Parathyroid adenoma (tissue), 2 donors: ENCODE measurements at regions not wholly inside any gene's neighbourhood (a gene's known extent, or its start where the extent isn't known, plus 50 kb on each side); places are given as distances from the start of the nearest gene placed in this dataset.

Experiments used
- H2AFZ ChIP-seq: fragments of 300-600 bp; sonication (generic); one replicate; pipeline ENCODE4 v1.7.0; 2017; ENCODE audit warnings: antibody characterized with exemption, mild to moderate bottlenecking
- H3K27ac ChIP-seq: fragments of 300-600 bp; sonication (generic); one replicate; pipeline ENCODE4 v1.7.0; 2017
- H3K27me3 ChIP-seq: fragments of 300-600 bp; sonication (generic); one replicate; pipeline ENCODE4 v1.7.0; 2017; ENCODE audit warnings: low read length; ENCODE audit not compliant: control insufficient read depth, insufficient read depth
- H3K36me3 ChIP-seq: fragments of 300-600 bp; sonication (generic); one replicate; pipeline ENCODE4 v1.7.0; 2017; ENCODE audit warnings: low read length; ENCODE audit not compliant: control insufficient read depth, insufficient read depth
- H3K4me1 ChIP-seq: fragments of 300-600 bp; sonication (generic); one replicate; pipeline ENCODE4 v1.7.0; 2017; ENCODE audit warnings: control low read depth
- H3K4me2 ChIP-seq: fragments of 300-600 bp; sonication (generic); one replicate; pipeline ENCODE4 v1.7.0; 2017; ENCODE audit warnings: low read length
- H3K4me3 ChIP-seq: fragments of 300-600 bp; sonication (generic); one replicate; pipeline ENCODE4 v1.7.0; 2017; ENCODE audit warnings: low read depth, low read length
- H3K79me2 ChIP-seq: fragments of 300-600 bp; sonication (generic); one replicate; pipeline ENCODE4 v1.7.0; 2017; ENCODE audit warnings: control low read depth
- H3K9ac ChIP-seq: fragments of 300-600 bp; sonication (generic); one replicate; pipeline ENCODE4 v1.7.0; 2017; ENCODE audit warnings: mild to moderate bottlenecking
- H3K9me3 ChIP-seq: fragments of 300-600 bp; sonication (generic); one replicate; pipeline ENCODE4 v1.7.0; 2017; ENCODE audit warnings: low read length; ENCODE audit not compliant: control insufficient read depth
- TF ChIP-seq, protein P1 (sequence below): fragments of 300-600 bp; sonication (generic); IDR thresholded peaks from one replicate; pipeline ENCODE4 v1.7.0; 2017; ENCODE audit warnings: antibody characterized with exemption, mild to moderate bottlenecking
- donor health status: primary hyperparathyroidism.

DNA sequence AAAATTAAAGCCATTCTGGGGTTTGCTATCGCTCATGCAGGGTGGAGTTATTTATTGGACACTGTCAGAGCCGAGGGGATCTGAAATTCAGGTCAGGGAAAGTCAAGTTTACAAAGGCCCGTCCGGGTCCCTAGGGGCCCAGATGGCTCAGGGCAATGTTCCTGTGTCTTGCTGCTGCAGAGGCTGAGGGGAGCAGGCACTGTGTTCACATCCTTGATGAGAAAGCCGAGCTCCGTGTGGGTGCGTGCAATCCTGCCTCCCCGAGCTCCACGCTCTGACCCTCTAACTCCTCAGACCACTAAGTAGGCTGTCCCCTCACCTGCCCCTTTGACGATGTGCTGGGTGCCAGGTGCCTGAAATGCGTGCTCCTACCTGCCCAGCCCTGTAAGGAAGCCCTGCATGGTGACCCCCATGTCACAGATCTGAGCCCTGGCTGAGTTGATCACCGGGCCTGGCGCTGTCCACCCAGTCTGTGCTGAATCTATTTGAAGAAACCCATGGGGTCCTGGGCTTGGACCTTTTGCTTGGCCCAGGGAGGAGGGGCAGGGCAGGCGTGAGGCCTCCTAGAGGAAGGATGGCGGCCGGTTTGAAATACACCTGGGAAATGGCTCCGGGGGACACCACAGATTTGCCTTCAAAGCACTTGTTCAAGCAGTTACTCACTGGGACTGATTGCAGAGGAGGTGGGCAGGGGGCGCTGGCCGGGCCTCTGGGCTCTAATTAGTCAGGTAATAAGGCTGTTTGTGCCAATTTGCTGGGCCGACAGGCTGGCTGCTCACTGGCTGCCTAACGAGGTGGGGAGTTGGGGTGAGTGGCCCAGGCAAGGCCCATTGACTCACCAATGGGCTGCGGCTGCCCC is 204.3 kb downstream of the KIF26A start:
- H3K4me2 ChIP-seq = no peak overlapping the region
- H3K9me3 ChIP-seq = no peaks in the 10 kb centered on the region
- no peak overlapping the region for H3K9ac ChIP-seq
- TF ChIP-seq, protein P1, sequence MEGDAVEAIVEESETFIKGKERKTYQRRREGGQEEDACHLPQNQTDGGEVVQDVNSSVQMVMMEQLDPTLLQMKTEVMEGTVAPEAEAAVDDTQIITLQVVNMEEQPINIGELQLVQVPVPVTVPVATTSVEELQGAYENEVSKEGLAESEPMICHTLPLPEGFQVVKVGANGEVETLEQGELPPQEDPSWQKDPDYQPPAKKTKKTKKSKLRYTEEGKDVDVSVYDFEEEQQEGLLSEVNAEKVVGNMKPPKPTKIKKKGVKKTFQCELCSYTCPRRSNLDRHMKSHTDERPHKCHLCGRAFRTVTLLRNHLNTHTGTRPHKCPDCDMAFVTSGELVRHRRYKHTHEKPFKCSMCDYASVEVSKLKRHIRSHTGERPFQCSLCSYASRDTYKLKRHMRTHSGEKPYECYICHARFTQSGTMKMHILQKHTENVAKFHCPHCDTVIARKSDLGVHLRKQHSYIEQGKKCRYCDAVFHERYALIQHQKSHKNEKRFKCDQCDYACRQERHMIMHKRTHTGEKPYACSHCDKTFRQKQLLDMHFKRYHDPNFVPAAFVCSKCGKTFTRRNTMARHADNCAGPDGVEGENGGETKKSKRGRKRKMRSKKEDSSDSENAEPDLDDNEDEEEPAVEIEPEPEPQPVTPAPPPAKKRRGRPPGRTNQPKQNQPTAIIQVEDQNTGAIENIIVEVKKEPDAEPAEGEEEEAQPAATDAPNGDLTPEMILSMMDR = no peak
- no peaks in the 10 kb centered on the region for H3K4me1 ChIP-seq
- no peaks in the 10 kb centered on the region for H3K79me2 ChIP-seq
- no peak overlapping the region for H3K27ac ChIP-seq
- H3K36me3 ChIP-seq = no peaks in the 10 kb centered on the region
- H3K27me3 ChIP-seq = no peaks in the 10 kb centered on the region
- no peak overlapping the region for H2AFZ ChIP-seq
- H3K4me3 ChIP-seq = no peak overlapping the region

DNA sequence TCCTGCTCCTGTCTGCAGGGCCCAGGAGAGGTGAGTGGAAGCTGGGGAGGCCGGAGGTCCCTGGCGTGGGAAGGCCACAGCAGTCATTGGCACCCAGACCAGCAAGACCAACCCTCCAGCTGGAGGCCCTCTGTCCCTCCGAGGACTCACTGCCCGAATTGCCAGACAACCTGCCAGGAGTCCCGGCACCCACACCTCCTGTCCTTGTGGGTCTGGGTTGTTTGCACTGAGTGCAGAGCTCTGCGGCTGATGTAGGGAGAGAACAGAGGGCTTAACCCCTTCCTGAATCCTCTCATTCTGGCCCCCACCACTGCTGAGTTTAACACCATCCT is 204.9 kb downstream of the KIF26A start:
- Histone ChIP-seq H3K27me3 (no peaks in the 10 kb centered on the region), H3K79me2 (no peaks in the 10 kb centered on the region), H3K4me1 (no peaks in the 10 kb centered on the region), H3K9ac (no peak overlapping the region), H3K9me3 (no peaks in the 10 kb centered on the region), H3K27ac (no peak overlapping the region), H3K36me3 (no peaks in the 10 kb centered on the region), H2AFZ (no peak overlapping the region), H3K4me3 (no peak overlapping the region), H3K4me2 (no peak overlapping the region)
- TF ChIP-seq, protein P1 = no peak

DNA sequence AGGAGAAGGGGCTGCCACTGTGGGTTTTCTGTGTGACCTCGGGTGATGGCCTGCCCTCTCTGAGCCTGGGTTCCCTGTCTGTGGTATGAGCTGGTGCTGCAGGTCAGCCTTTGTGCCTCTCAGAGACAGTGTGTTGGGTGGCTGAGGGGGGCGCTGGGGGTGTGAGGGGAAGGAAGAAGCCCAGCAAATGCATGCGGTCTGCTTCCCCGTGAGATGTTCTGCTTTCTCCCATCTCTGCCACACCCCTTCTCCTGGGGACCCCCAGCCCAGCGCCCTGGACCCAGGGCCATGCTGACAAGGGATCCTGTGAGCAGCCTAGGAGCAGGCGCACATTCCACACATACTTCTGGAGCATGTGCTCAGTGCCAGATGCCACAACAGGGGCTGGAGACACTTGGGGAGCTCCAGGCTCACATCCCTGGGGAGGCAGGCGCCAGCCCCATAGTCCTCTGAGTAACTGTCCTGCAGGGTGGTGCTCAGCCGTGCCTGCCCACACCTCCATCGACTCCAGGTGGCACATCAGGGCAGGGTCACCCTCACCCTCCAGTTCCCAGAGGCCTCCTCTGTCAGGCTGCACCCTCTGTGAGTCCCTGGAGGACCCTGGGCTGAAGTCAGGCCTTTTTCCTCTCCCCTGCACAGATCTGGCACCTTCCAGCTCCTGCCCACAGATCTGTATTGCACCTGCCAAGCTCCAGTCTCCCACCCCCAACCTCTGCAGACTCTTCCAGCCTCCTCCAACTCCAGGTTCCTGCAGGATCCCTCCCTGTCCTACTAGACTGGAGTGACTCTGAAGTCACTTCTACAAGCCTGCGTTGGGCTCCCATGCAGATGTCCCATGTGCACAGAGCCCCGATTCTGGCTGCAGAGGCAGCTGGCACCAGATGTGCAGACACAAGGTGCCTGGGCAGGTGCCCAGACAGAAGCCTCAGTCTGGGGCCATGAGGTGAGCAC is 205.6 kb downstream of the KIF26A start:
- no peaks in the 10 kb centered on the region for H3K9me3 ChIP-seq
- no peak overlapping the region for H3K27ac ChIP-seq
- H3K27me3 ChIP-seq = no peaks in the 10 kb centered on the region
- no peaks in the 10 kb centered on the region for H3K79me2 ChIP-seq
- H2AFZ ChIP-seq = no peak overlapping the region
- H3K4me1 ChIP-seq = no peaks in the 10 kb centered on the region
- no peak overlapping the region for H3K4me3 ChIP-seq
- H3K4me2 ChIP-seq = no peak overlapping the region
- TF ChIP-seq, protein P1 = no peak
- H3K9ac ChIP-seq = no peak overlapping the region
- H3K36me3 ChIP-seq = no peaks in the 10 kb centered on the region

DNA sequence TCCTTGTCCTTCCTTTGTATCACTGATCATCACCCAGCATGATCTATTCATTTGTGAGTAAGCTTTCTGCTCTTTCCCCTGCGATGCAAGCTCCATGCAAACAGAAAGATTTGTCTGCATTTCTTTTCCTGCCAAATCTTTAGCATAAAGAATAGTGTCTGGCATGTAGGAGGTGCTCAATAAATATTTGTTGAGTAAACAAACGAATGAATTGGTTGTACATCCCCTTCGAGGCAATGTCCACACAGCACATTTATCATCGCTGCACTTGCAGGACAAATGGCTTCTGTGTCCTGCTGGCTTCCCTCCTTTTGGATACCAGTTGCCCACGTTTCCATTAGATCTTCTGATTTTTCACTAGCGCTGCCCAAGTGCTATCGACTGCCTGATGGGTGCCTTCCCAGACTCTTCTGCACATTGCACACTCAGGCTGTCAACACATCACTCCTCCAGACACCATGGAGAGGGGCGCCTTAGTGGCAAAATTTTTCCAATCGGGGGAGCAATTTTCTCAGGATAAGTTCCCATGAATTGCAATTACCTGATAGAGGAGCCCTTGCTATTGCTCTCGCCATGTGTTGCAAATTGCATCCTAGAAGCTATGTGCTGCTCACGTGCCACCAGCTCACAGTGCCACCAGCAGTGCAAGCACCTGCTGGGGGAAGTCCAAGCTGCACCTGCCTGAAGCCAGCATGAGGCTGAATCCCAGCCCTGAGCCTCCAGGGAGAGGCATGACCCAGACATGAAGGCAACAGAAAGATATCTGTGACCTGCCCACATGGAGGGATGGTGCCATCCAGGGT is 206.6 kb downstream of the KIF26A start:
- Histone ChIP-seq H3K4me3 (no peak overlapping the region), H3K27me3 (no peaks in the 10 kb centered on the region), H3K27ac (no peak overlapping the region), H3K4me2 (no peak overlapping the region), H3K9ac (no peak overlapping the region), H3K9me3 (no peaks in the 10 kb centered on the region), H2AFZ (no peak overlapping the region), H3K79me2 (no peaks in the 10 kb centered on the region), H3K4me1 (no peaks in the 10 kb centered on the region), H3K36me3 (no peaks in the 10 kb centered on the region)
- TF ChIP-seq, protein P1 = no peak
